DOHH2 (cell line): ENCODE measurements at regions not wholly inside any gene's neighbourhood (a gene's known extent, or its start where the extent isn't known, plus 50 kb on each side); places are given as distances from the start of the nearest gene placed in this dataset.

Source experiments
- CTCF ChIP-seq: fragments of 200-600 bp; sonication (generic); IDR thresholded peaks from one replicate; pipeline ENCODE4 v1.5.1; 2014; ENCODE audit warnings: antibody characterized with exemption, mild to moderate bottlenecking, low read depth, low read length; ENCODE audit not compliant: poor library complexity, severe bottlenecking
- EZH2phosphoT487 ChIP-seq: fragments of 200-600 bp; sonication (generic); IDR thresholded peaks from 2 replicates; pipeline ENCODE4 v1.6.1; 2017; ENCODE audit warnings: borderline replicate concordance, mild to moderate bottlenecking, antibody characterized with exemption, low read length, moderate library complexity, mixed read lengths

- TF ChIP-seq CTCF, result no peak
- no peak for TF ChIP-seq EZH2phosphoT487
Observed at GRCh38 chrX:129015381-129015780, 507.9 kb downstream of the SMARCA1 start.
